ENCODE measurements at regions not wholly inside any gene's neighbourhood (a gene's known extent, or its start where the extent isn't known, plus 50 kb on each side); places are given as distances from the start of the nearest gene placed in this dataset.

GRCh38 chr4:29295280-29295679 is 1424.9 kb upstream of the PCDH7 start:
- TF ChIP-seq CTCF (IDR thresholded peaks at IDR 0.05; ENCODE audit: borderline replicate concordance, insufficient read depth, low read depth, low read length): no peak
- no peak overlapping the region for H3K4me3 ChIP-seq (ENCODE audit: low read depth, low read length)

DNA sequence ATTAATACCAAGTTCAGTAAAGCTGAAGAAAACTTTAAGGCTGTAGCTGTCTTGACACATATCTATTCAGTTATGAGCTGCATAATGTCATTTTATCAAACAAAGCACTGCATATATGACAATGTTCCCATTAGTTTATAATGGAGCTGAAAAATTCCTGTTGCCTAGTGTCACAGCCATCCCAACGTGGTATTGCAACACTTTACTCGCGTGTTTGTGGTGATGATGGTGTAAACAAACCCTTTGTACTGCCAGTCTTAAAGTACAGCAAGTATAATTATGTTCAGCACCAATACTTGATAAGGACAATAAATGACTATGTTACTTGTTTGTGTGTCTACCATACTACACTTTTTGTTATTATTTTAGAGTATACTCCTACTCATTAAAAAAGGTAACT is 1415.6 kb upstream of the PCDH7 start:
- TF ChIP-seq CTCF (IDR thresholded peaks at IDR 0.05; ENCODE audit: borderline replicate concordance, insufficient read depth, low read depth, low read length): no peak
- no peak overlapping the region for H3K4me3 ChIP-seq (ENCODE audit: low read depth, low read length)

DNA sequence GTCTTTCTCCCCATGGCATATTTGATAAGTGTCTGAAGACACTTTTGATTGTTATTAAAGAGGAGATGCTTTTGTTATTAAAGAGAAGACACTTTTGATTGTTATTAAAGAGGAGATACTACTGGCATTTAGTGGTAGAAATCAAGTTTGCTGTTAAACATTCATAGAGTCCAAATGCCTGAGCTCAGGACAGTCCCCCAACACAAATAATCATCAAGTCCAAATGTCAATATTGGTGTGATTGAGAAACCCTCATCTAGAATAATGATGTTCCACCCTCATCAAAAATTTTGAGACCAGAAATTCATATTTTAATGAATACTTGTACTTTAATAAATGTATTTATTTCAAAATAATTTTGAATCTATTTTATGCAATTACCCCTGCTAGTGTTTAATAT is 1412.9 kb upstream of the PCDH7 start:
- TF ChIP-seq CTCF (IDR thresholded peaks at IDR 0.05; ENCODE audit: borderline replicate concordance, insufficient read depth, low read depth, low read length): no peak

GRCh38 chr4:29307755-29308154 is 1412.4 kb upstream of the PCDH7 start:
- no peak for TF ChIP-seq CTCF (IDR thresholded peaks at IDR 0.05; ENCODE audit: borderline replicate concordance, insufficient read depth, low read depth, low read length)
- no peak overlapping the region for H3K4me3 ChIP-seq (ENCODE audit: low read depth, low read length)

More for the DNA sequence above, 1412.9 kb upstream of the PCDH7 start:
- no peak overlapping the region for H3K4me3 ChIP-seq (ENCODE audit: low read depth, low read length)

DNA sequence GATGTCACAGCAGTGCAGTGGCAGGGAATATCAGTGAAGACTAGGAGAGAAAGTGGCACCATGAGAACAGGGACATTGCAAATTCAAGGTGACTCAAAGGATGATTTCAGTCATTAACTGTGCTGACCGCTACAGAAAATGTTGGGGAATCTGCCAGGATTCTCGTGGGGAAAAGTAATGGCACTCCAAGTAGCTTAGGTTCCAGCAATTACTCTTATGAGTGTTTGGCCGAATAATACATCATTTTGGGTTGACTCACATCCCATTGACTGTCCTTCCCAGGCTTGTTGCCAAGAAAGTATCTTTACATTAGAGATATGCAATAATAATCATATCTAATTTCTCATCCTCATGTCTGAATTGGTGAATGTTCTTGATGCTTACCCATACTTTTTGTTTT is 1411.1 kb upstream of the PCDH7 start:
- H3K4me3 ChIP-seq (ENCODE audit: low read depth, low read length): no peak overlapping the region
- no peak for TF ChIP-seq CTCF (IDR thresholded peaks at IDR 0.05; ENCODE audit: borderline replicate concordance, insufficient read depth, low read depth, low read length)

DNA sequence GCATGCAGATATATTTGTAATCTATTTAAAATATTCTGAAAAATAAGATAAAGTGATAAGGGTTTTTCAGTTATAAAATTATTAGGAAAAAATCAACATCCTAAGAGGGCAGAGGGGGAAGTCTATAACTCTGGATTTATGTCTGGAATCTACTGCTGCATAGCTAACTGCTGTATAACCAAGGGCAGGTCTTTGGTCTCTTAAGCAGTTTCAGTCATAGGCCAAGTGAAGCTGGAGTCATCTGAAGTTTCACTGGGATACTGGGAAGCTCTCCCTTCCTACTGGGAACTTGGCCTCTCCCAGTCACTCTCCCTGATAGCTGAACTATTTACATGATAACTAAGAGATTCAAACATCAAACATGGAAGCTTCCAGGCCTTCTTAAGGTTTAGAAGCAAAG is 1409.9 kb upstream of the PCDH7 start:
- TF ChIP-seq CTCF (IDR thresholded peaks at IDR 0.05; ENCODE audit: borderline replicate concordance, insufficient read depth, low read depth, low read length): no peak
- H3K4me3 ChIP-seq (ENCODE audit: low read depth, low read length): no peak overlapping the region

- no peak overlapping the region for H3K4me3 ChIP-seq (ENCODE audit: low read depth, low read length)
- TF ChIP-seq CTCF (IDR thresholded peaks at IDR 0.05; ENCODE audit: borderline replicate concordance, insufficient read depth, low read depth, low read length): no peak
Measured at GRCh38 chr4:29311247-29311646, 1408.9 kb upstream of the PCDH7 start.
